ENCODE measurements at regions not wholly inside any gene's neighbourhood (a gene's known extent, or its start where the extent isn't known, plus 50 kb on each side); places are given as distances from the start of the nearest gene placed in this dataset.

DNA sequence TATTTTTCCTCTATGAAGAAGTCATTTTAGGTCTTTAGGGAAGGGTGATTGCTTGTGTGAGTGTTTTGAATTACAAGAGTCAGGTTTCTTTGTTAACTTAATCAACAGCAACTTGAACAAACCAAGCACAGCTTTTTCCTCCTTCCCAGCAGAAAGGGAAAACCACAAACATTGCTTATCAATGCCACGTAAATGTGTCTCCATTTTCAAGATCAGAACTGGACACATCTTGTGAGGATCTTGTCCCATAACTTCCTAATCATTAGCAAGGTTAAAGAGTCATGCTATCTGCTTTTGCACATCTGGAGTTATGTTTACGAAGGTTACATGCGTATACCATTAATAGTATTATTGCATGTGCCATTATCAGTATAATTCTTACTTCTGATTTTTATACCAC, 248.0 kb upstream of the FLRT2 start:
- no peak for DNase-seq

DNA sequence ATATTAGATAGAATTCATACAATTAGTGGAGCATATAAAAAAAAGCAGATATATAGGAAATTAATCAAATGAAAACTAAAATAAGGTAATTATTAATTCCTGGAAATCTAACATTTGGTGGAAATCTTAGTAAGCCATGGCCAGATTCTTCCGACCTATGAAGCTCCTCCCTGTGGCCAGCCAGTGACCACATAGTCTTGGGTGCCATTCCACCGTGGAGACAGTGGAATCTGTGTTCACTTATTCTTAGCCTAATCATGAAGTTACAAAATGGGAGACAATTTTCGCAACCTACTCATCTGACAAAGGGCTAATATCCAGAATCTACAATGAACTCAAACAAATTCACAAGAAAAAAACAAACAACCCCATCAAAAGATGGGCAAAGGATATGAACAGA, 241.9 kb upstream of the FLRT2 start:
- no peak for DNase-seq

DNA sequence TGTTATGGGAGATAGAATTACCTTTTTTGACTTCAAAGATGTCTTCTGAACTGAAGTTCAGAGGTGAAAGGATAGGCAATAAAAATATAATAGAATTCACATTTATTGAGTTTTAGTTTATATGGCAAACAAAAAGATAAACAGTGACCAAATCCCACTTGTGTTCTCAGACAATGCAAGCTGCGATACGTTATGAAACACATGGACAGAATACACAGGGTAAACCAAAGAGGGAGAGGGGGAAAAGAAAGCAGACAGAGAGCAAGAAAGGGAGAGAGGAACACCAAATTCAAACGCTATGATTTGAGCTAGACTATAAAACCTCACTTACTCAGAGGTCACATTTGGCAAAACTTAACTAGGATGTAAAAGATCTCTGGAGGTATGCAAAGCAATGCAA, 238.2 kb upstream of the FLRT2 start:
- DNase-seq, result no peak

DNA sequence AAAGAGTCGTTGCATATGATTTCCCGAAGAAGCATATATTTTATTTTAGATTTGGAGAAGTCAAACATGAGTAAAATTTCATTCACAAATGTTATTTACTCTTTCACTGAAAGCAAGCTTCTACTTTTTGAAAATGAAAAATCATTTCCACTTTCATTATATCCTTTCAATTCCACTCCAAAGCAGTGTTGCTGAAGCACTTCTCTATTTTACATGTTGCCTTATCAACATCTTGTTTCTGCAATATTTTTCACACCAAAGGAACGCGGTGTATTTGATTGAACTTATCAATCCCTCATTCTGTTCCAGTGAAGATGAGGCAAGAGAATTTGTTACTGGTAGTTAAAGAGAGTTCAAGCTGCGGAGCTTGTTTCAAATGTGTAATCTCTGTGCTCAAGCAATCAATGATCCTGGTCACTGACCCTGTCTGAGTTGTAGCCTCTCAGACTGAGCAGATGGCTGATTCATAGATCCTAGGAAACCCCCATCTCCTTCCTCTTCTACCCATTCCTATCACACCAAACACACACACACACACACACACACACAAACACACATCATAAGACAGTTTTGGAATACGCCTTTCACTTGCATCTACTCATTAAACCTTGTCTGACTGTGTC, 236.2 kb upstream of the FLRT2 start:
- DNase-seq, result no peak

DNA sequence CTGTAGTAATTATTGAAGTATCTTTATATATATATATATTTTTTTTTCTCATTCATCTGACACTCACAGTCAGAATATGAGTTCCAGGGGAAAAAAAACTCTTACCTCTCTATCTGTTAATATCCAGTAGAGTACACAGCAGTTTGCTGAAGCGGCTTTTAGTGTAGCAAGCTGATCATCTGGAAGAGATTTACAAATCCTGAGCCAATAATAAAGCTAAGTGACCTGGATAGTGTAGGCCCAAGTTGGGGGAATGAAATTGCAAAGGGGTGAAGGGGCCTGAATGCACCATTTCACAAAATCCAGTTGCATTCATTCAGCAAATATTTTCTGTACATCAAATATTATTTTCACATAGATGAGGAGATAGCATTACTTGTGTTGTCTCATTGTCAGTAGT, 234.6 kb upstream of the FLRT2 start:
- no peak for DNase-seq

DNA sequence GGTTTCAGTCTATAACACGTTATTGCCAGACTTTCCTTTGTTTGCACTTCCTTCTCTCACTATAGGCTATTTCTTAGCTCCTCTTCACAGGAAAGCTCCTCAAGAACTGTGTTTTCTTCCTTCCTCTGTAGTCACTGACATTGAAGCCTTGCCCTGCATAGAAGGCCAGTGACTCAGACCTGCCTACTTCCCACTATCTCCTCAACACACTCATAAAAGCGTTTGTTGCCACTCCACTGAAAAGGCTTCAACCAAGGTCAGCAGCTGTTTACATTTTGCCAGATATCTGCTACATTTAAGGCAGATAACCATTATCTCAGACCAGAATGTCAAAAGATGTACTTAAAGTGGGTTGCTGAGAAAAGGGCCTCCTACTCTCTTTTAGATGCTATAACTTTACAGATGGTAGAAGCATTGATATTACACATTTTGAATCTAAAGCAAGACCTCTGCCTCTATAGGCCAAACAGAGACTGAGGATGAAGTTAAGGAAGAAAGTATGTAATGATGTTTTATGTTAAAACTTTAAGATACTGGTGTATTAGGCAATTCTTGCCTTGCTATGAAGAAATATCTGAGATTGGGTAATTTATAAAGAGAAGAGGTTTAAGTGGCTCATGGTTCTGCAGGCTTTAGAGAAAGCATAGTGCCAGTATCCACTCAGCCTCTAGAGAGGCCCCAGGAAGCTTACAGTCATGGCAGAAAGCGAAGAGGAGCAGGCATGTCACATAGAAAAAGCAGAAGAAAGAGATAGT, 233.3 kb upstream of the FLRT2 start:
- no peak for DNase-seq

DNA sequence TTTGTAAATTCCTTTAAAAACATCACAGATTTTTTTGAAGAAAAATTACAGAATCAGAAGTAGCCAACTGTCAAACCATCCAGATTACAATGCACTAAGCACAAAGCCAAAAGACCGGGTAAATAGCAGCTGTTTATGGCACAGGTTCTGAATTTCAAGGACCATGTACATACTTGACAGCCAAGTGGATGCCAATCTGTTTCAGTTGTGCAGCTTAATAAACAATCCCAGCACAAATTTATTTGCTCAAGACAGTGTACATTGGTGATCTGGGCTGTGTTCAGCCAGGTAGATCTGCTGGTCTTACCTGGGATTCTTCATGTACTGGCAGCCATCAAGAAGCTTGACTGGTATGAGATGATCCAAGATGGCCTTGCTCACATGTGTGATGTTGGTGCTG, 229.8 kb upstream of the FLRT2 start:
- no peak for DNase-seq

DNA sequence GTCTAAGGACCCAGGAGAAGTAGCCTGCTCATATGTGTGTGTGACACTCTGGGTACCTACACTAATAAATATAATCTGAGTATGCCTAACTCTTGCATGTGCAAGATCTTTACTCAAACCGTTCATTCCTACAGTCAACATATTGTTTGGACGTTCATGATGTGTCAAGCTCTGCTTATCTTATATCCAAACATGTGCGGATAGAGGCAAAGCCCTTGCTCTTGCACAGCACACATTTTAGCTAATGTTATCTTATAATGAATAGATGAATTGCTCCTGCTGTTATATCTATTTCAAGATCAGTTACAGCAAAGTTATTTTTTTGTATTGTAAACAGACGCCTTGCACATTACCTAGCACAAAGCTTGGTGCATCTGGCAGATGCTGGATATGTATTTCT, 228.4 kb upstream of the FLRT2 start:
- no peak for DNase-seq

DNA sequence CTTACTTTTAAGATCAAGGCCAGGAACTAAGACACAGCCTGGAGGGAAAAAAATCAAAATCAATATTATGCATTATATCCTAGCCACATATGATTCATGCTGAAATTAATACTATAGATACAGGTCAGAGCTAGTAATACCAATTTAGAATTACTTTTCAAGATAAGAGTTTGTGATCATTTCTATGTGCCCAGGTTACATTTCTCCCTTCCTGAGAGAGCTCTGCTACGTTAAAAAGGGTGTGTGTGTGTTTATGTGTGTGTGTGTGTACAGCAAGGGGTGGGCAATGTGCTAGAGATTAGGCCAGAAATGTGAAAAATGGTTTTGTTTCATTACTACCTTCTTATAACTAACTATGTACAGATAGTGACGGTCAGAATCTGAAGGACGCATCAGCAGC, 223.9 kb upstream of the FLRT2 start:
- no peak for DNase-seq

DNA sequence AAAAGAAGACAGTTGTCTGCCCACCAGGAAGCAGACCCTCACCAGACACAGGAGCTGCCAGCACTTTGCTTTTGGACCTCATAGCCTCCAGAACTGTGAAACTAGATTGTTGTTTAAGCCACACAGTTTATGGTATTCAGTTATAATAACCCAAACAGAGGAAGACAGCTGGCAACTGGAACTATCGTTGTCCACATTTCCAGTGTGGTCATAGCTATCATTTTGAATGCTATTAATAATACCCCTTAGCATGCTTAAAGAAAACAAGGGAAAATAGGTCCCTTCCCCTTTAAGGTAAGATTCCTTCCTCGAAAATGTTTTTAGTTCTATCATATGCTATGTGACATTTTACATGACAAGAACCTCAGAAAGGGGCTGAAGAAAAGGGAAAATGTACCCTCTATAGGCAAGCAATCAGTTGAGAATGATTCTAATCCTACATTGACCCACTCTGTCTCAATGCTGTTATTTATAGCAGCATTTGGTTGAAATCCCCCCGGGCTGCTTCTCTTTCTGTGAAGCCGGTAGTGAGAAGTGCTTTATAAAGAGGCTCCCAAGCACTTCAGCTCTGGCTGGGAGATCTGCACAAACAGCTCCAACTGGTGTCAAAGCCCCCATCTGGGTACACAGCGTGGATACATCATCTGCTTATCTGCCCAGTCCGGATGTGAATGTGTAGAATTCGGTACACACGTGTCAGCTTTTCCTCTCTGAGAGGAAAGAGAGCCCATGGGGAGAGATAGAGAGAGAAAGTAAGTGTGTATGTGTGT, 221.2 kb upstream of the FLRT2 start:
- no peak for DNase-seq

DNA sequence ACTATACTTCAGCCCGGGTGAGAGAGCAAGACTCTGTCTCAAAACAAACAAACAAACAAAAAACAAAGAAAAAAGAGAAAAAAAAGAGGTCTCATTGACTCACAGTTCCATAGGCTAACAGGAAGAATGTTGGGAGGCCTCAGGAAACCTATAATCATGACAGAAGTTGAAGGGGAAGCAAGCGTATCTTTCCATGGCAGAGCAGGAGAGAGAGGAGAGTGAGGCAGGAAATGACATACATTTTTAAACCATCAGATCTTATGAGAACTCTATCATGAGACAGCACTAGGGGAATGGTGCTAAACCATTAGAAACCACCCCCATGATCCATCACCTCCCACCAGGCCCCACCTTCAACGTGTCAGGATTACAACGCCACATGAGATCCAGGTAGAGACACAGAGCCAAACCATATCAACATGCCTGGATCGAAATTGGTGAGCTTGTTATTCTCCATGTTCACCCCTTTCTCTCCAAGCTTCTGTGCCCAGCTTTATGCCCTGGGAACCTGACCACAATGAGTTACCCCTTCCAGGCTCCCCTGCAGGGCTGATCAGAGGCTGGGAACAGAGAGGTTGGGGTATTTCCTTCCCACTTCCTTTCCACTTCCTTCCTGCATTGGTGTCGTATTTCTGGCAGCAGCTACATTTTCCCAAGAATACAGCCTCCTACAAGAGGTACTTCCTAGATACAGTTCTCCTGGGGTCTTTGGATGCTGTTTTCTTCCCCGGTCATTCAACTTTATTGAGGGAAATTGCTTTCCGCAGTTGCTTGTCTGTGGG, 219.3 kb upstream of the FLRT2 start:
- no peak for DNase-seq

DNA sequence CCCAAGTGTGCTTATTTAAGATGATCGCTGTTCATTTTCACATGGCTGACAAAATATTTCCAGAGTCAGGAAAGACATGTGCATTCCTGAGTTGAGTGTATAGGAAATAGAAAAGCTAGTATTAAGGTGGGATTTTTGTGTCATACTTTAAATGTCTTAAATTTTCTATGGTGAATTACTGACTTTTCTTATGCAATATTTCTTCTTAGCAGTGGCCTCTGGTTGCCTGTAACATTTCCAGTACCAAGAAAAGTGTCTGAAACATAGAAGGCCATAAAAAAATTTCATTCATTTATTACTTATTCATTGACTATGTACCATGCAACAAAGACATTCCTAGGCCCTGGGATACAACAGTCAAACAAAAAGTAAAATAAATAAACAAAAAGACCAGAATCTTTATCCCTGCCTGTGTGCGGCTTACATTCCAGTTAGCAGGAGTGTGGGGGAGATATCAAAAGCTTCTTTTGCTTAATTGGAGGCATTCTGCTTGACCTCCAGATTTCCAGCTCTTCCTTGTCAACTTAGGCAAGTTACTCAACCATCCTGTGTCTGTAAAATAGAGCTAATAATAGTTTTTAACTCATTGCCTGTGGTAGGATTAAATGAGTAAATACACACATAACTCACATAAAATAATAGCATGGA, 216.3 kb upstream of the FLRT2 start:
- DNase-seq, result no peak

DNA sequence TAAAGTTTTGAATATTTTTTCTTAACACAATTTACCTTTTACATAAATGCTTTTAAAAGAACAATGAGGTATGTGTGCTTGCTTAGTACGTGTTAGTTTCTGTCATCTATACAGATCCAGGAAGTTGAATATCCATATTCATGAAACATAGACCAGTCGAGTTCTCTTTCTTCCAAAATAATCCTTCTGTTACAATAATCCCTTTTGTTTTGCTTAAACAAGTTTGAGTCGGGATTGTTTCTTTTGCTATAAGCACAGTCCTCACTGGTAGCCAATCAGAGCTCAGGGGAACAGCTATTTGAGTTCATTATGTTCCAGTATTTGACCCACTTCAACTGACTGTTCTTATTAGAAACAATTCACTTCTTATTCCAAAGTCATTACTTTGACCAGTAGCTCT, 214.7 kb upstream of the FLRT2 start:
- DNase-seq, result no peak

DNA sequence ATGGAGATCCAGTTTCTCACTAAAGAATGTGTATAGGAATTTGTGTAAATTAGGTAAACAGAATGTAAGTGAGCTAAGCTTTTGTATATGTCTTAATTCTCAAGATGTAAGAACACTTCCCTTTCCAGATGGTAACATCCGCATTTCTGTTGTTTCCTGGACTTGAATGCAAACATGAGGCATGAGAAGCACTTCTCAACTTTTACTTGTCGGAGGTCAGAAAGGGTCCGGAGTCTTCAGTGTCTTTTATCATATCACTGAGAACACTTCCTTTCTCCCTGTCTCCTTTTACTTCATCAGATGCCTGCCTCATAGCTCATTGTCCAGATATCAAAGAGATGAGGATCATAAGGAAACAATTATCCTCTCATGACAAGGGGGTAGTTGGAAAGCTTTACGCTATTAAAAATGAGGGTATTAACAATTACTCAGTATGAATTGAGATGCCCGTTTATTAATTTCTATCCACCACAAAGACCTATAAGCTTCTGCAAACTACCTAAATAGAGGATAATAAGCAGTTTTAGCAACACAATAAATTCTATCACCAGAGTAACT, 214.1 kb upstream of the FLRT2 start:
- no peak for DNase-seq

DNA sequence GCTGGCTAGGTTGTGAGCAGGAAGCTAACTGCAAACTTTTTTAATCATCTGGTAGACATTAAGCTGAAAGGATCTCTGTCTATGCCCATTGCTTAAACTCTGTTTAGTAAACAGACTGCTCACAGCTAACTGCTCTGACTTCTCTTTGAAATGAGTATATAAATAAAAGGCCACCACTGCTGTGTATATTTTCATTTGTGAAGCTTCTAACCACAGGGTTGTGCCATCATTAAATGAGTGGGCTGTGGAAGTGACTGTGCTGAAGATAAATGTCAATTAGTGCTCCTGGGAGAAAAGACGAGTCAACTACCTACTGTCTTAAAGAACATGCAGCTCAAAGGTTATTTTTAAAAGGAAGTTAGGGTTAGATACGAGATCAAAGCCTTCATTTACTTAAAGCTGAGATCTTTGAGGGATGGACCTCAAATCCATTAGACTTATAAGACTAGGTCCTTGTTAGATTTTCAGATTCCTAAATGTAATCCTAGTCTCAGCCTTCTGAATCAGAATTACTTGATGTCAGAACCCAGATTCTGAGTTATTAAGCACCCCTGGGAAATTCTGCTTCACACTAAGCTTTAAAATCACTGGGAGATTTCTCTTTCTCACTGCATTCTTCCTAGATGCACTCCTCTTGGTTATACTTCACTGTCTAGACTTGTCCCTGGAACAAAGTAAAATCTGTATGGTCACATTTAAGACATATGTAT, 213.1 kb upstream of the FLRT2 start:
- no peak for DNase-seq

DNA sequence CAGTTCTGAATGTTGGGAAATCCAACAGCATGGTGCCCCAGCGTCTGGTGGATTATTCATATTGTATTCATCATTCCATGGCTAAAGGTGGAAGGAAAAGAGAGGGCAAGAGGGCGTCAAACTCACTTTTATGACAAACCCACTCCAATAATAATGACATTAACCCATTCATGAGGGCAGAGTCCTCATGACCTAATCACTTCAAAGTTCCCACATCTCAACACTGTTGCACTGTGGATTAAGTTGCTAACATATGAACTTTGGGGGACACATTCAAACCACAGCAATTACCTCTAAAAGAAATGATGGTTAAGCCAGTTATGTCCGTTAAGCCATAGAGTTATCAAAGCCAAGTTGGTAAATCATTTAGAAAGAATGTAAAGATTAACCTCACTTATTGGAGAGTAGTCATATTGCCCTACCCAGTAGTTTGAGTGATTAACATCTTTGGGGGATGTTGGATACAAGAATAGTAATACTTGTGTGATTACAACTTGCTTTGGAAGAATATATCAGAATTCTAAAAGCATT, 212.4 kb upstream of the FLRT2 start:
- no peak for DNase-seq

DNA sequence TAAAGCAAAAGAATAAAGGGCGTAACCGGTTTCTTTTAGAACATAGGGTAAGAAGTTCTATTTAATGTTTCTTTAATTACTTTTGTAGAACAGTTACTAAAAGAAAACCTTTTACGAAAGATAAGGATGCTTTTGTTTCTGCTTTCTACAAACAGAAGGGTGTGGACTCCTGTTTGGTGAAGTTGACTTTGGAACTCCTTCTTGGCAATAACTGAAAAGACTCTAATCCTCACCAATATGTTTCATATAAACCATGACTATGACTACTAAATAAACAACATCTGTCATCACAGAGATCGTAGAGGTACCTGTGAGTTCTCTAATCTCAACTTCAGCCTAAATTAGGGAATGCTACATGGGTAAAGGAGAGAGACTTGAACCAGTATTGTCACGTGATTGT, 210.8 kb upstream of the FLRT2 start:
- DNase-seq, result no peak

DNA sequence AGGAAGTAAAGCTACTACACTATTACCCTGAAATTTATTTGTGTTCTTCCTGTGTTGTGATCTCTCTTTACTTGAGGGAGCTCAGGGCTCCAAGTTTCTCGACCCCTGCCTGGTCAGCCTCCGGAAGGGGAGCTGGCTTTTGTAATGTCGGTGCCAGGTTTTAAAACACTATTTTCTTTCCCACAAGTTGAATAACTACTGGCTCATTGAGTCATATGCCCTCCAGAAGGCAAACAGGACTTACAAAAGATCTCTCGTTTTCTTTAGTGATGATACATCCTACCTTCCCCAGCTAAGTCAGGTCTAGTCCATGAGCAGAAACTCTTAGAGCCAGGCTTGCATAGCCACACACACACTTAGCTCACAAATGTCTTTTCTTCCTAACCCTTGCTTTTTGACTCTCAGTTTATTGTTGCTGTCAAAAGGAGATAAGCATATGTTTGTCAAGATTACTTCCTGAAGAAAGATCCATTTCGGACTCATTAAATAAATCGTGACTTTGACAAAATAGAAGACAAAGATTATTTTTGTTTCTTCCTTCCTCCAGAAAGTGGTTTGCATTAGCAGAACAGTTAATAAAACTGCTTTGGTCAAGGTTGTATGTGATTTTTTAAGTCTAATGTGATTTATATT, 209.8 kb upstream of the FLRT2 start:
- no peak for DNase-seq

DNA sequence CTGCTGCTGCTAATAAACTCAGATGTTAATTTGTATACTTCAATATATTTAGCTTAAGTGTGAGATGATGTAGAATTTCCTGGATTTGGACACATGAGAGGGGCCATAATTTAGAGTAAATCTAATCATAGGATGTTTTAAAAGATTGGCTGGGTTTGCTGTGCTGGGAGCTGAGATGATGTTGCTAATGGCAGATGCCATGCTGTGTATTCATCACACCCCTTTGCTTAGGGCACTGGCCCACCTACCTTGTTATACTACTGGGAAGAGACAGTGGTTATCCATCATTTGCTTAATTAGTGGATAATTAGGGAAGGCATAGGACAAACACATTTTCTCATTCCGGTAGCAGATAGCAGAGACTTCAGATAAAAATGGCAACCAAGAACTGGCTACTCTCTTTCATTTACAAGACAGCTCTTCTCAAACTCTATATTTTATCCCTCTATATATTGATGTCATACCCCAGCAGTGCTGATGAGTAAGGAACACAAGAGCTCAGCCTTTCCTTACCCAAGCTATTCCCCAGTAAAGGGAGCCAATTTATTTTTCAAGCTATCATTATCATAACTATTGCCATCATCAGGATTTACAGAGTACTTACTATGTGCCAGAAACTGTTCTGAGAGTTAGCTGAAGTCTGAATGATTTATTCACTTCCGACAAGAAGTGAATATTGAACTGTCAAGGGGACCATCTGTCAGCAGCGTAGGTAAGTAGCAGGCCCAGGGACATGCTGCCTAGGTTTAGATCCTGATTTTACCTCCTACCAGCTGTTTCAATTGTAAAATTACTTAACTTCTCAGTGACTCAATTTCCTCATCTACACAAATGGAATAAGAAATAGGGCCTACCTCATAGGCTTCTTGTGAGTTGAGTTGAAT, 204.6 kb upstream of the FLRT2 start:
- DNase-seq, result no peak

DNA sequence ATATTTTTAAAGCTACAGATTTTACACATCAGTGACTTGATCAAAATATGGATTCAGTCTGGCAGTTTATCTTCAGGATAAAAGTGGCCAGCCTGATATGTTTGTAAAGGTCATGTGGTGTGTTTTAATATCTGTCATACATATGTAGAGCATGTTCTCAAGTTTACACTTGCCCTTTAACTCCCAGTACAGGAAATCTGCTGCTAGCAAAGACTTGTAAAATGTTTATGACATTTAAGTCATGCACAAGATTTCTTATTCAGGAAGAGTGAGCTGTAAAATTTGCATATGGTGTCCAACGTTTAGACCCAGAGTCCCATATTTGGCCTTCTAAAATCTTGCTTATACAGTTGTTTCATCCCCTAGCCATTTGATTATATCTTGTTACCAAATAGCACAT, 197.5 kb upstream of the FLRT2 start:
- no peak for DNase-seq

Data from activated CD4-positive, alpha-beta T cell treated with anti-CD3 and anti-CD28 coated beads for 4 hours (primary cell).